ENCODE measurements at regions not wholly inside any gene's neighbourhood (a gene's known extent, or its start where the extent isn't known, plus 50 kb on each side); places are given as distances from the start of the nearest gene placed in this dataset.

DNA sequence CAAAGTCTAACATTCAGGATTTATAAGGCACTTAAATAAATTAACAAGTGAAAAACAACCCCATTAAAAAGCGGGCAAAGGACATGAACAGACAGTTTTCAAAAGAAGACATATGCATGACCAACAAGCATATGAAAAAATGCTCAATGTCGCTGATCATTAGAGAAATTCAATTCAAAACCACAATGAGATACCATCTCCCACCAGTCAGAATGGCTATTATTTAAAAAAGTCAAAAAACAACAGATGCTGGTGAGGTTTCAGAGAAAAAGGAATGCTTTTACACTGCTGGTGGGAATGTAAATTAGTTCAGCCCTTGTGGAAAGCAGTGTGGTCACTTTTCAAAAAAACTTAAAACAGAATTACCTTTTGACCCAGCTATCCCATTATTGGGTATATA lies 60.7 kb upstream of the BDKRB2 start:
- ChIA-PET POLR2A (no interaction called here), CTCF (ENCODE audit: unreplicated experiment) (no interaction called here)
- Histone ChIP-seq H3K9me2 (ENCODE audit: insufficient read depth, low read length) (no peaks in the 10 kb centered on the region), H2AFZ (ENCODE audit: low read length) (no peak overlapping the region), H3K4me1 (ENCODE audit: insufficient read depth, low read length, poor library complexity, severe bottlenecking) (no peaks in the 10 kb centered on the region), H3K4me3 (ENCODE audit: low read depth, low read length, poor library complexity, severe bottlenecking) (no peak overlapping the region), H3K79me2 (ENCODE audit: insufficient read depth, low read depth, low read length) (no peaks in the 10 kb centered on the region), H3K36me3 (ENCODE audit: insufficient read depth, low read length) (no peaks in the 10 kb centered on the region), H3K9me3 (ENCODE audit: low read length) (no peaks in the 10 kb centered on the region), H3K4me2 (ENCODE audit: low read length) (no peak overlapping the region), H3K27ac (ENCODE audit: low read depth, low read length, poor library complexity, severe bottlenecking) (no peak overlapping the region), H4K20me1 (ENCODE audit: insufficient read depth, low read length) (no peaks in the 10 kb centered on the region)
- TF ChIP-seq EZH2phosphoT487 (IDR thresholded peaks at IDR 0.05; ENCODE audit: borderline replicate concordance, low read depth, low read length) (no peak), CTCF (conservative IDR thresholded peaks at IDR 0.05; ENCODE audit: low read length) (no peak)
- BruUV-seq (replicated peaks), result no TSS peak
- DNase-seq (ENCODE audit: low spot score), result no peak
- intact Hi-C loops (cut with micrococcal nuclease; ENCODE audit: unreplicated experiment), result no loop called here

DNA sequence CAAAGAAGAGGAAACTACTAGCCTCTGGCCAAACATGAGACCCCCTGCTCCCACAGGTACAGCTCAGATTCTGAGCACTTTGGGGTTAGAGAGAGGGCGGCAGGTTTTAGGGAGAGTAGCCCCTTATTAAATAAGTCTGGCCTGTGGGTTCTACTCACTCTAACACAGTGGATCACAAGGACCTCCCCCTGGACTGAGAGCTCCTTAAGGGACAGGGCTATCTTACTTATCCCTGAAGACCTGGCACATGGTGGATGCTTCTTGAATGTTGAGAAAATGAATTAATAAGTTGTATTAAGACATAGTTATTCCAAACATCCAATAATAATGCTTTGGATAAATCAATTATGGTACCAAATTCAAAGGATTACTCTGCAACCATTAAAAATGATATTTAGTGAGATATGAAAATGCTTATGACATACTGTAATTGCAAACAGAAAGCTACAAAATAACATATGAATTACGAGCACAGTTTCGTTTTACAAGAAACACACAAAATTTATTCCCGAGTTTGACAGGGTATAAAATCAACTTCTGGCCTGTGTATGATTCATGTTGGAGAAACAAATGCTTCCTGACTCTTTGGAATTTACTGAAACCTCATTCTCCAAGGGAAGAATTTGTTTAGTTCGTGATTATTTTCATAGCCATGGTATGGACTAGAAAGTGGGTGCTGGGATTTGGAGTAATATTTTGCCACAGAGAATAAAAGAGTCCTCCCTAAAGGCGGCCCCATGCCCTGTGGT lies 59.3 kb upstream of the BDKRB2 start:
- no peak for DNase-seq (ENCODE audit: low spot score)
- H3K36me3 ChIP-seq (ENCODE audit: insufficient read depth, low read length), result no peaks in the 10 kb centered on the region
- no peaks in the 10 kb centered on the region for H3K79me2 ChIP-seq (ENCODE audit: insufficient read depth, low read depth, low read length)
- no peaks in the 10 kb centered on the region for H3K4me1 ChIP-seq (ENCODE audit: insufficient read depth, low read length, poor library complexity, severe bottlenecking)
- H3K9me3 ChIP-seq (ENCODE audit: low read length), result no peaks in the 10 kb centered on the region
- TF ChIP-seq CTCF (conservative IDR thresholded peaks at IDR 0.05; ENCODE audit: low read length) (no peak), EZH2phosphoT487 (IDR thresholded peaks at IDR 0.05; ENCODE audit: borderline replicate concordance, low read depth, low read length) (no peak)
- H3K4me2 ChIP-seq (ENCODE audit: low read length), result no peak overlapping the region
- no peak overlapping the region for H3K4me3 ChIP-seq (ENCODE audit: low read depth, low read length, poor library complexity, severe bottlenecking)
- intact Hi-C loops (cut with micrococcal nuclease; ENCODE audit: unreplicated experiment), result no loop called here
- H3K27ac ChIP-seq (ENCODE audit: low read depth, low read length, poor library complexity, severe bottlenecking), result no peak overlapping the region
- BruUV-seq (replicated peaks), result no TSS peak
- POLR2A ChIA-PET, result no interaction called here
- no peaks in the 10 kb centered on the region for H4K20me1 ChIP-seq (ENCODE audit: insufficient read depth, low read length)
- no peak overlapping the region for H2AFZ ChIP-seq (ENCODE audit: low read length)
- CTCF ChIA-PET (ENCODE audit: unreplicated experiment), result no interaction called here
- H3K9me2 ChIP-seq (ENCODE audit: insufficient read depth, low read length), result no peaks in the 10 kb centered on the region

- Histone ChIP-seq H2AFZ (ENCODE audit: low read length) (no peak overlapping the region), H3K27ac (ENCODE audit: low read depth, low read length, poor library complexity, severe bottlenecking) (no peak overlapping the region), H3K9me2 (ENCODE audit: insufficient read depth, low read length) (no peaks in the 10 kb centered on the region), H3K4me3 (ENCODE audit: low read depth, low read length, poor library complexity, severe bottlenecking) (no peak overlapping the region), H3K36me3 (ENCODE audit: insufficient read depth, low read length) (no peaks in the 10 kb centered on the region), H3K9me3 (ENCODE audit: low read length) (no peaks in the 10 kb centered on the region), H3K79me2 (ENCODE audit: insufficient read depth, low read depth, low read length) (no peaks in the 10 kb centered on the region), H4K20me1 (ENCODE audit: insufficient read depth, low read length) (no peaks in the 10 kb centered on the region), H3K4me1 (ENCODE audit: insufficient read depth, low read length, poor library complexity, severe bottlenecking) (no peaks in the 10 kb centered on the region), H3K4me2 (ENCODE audit: low read length) (no peak overlapping the region)
- ChIA-PET POLR2A (interaction anchor here (1.1 to 1.2 kb wide), 2 partner anchors 9 to 19 kb away, joined by 3 read pairs; no protein-coding TSS in a partner anchor), CTCF (ENCODE audit: unreplicated experiment) (no interaction called here)
- no peak for TF ChIP-seq CTCF (conservative IDR thresholded peaks at IDR 0.05; ENCODE audit: low read length)
- TF ChIP-seq EZH2phosphoT487 (IDR thresholded peaks at IDR 0.05; ENCODE audit: borderline replicate concordance, low read depth, low read length), result no peak
- no TSS peak for BruUV-seq (replicated peaks)
- no peak for DNase-seq (ENCODE audit: low spot score)
- intact Hi-C loops (cut with micrococcal nuclease; ENCODE audit: unreplicated experiment), result no loop called here
These were observed 58.4 kb upstream of the BDKRB2 start for GRCh38 chr14:96146131-96146771.
